GM06990 (cell line): ENCODE measurements at regions not wholly inside any gene's neighbourhood (a gene's known extent, or its start where the extent isn't known, plus 50 kb on each side); places are given as distances from the start of the nearest gene placed in this dataset.
"Not testable (repeated sequence)": the region's sequence is repeated elsewhere in the genome, so short reads cannot be mapped to it uniquely, and the experiment has no call there.

Experiments
- DNase-seq: peaks from one replicate; pipeline ENCODE4 v3.0.0-alpha.2; 2011; ENCODE audit not compliant: insufficient read length; ENCODE audit errors: extremely low read depth
- H3K27me3 ChIP-seq: replicated peaks from 2 replicates; pipeline ENCODE4 v1.6.0; 2011; ENCODE audit warnings: low read length; ENCODE audit not compliant: control insufficient read depth, insufficient read depth
- H3K36me3 ChIP-seq: 2 replicates; pipeline ENCODE4 v1.5.1; 2011; ENCODE audit warnings: low read length; ENCODE audit not compliant: control insufficient read depth, insufficient read depth
- H3K4me3 ChIP-seq: replicated peaks from 2 replicates; pipeline ENCODE4 v1.5.1; 2011; ENCODE audit warnings: low read depth, mild to moderate bottlenecking, control low read depth, low read length
- TF ChIP-seq, protein P1 (sequence below): IDR thresholded peaks from 2 replicates; pipeline ENCODE4 v1.5.1; 2011; ENCODE audit warnings: low read length, control low read depth, mild to moderate bottlenecking, inconsistent platforms; ENCODE audit not compliant: insufficient read depth, poor library complexity, severe bottlenecking

DNA sequence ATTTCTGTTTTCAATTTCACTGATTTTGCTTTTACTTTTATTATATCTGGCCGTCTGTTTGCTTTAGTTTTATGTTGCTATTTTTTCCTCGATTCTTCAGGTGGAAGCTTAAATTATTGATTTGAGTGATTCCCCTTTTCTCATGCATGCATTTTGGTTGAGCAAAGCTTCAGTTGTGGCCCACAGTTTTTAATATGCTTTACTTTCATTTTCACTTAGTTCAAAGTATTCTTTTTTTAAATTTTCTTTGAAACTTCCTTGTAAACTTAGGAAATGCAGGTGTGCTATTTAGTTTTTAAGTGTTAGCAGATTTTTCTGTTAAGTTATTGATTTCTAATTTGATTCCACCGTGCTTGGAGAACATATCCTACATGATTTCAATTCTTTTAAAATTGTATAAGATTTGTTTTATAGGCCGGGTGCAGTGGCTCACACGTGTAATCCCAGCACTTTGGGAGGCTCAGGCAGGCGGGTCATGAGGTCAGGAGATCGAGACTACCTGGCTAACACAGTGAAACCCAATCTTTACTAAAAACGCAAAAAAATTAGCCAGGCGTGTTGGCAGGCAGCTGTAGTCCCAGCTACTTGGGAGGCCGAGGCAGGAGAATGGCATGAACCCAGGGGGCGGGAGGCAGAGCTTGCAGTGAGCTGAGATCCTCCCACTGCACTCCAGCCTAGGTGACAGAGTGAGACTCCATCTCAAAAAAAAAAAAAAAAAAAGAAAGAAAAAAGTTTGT, 531.2 kb downstream of the KIF2B start:
- Histone ChIP-seq H3K36me3 (no peaks in the 10 kb centered on the region), H3K27me3 (no peaks in the 10 kb centered on the region), H3K4me3 (0 out of 2 replicates have a peak overlapping the region, but pooled peaks have one; percentile 18)
- TF ChIP-seq, protein P1, sequence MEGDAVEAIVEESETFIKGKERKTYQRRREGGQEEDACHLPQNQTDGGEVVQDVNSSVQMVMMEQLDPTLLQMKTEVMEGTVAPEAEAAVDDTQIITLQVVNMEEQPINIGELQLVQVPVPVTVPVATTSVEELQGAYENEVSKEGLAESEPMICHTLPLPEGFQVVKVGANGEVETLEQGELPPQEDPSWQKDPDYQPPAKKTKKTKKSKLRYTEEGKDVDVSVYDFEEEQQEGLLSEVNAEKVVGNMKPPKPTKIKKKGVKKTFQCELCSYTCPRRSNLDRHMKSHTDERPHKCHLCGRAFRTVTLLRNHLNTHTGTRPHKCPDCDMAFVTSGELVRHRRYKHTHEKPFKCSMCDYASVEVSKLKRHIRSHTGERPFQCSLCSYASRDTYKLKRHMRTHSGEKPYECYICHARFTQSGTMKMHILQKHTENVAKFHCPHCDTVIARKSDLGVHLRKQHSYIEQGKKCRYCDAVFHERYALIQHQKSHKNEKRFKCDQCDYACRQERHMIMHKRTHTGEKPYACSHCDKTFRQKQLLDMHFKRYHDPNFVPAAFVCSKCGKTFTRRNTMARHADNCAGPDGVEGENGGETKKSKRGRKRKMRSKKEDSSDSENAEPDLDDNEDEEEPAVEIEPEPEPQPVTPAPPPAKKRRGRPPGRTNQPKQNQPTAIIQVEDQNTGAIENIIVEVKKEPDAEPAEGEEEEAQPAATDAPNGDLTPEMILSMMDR = no peak
- no peak for DNase-seq

DNA sequence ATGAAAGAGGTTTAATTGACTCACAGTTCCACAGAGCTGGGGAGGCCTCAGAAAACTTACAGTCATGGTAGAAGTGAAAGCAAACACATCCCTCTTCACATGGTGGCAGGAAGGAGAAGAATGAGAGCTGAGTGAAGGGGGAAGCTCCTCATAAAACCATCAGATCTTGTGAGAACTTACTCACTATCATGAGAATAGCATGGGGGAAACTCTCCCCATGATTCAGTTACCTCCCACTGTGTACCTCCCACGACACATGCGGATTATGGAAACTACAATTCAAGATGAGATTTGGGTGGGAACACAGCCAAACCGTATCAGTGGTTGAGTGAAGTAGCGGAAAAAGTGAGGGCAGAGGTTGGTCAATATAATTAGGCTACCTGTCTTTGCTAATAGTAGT, 538.3 kb downstream of the KIF2B start:
- not testable (repeated sequence) for H3K4me3 ChIP-seq, H3K27me3 ChIP-seq, DNase-seq, H3K36me3 ChIP-seq

DNA sequence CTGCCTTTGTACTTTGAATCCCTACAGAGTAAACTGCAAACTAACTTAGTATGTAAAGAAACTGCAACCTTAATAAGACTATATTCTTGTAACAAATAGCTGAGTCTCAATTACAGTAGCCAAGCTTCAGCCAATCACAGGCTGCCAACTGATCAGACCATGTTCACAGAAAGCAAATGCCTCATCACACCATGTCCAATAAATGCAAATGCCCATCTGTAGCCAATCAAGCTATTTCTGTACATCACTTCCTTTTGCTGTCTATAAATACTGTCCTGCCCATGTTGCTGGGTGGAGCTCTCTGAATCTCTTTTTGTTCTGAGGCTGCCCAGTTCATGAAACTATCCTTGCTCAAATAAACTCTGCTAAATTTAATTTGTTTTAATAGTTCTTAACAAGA, 531.7 kb upstream of the TOM1L1 start:
- H3K4me3 ChIP-seq = no peak overlapping the region
- TF ChIP-seq, protein P1 = no peak
- H3K27me3 ChIP-seq = no peaks in the 10 kb centered on the region
- H3K36me3 ChIP-seq = no peaks in the 10 kb centered on the region
- no peak for DNase-seq

GRCh38 chr17:54372069-54372749, 528.4 kb upstream of the TOM1L1 start:
- no peak for DNase-seq

DNA sequence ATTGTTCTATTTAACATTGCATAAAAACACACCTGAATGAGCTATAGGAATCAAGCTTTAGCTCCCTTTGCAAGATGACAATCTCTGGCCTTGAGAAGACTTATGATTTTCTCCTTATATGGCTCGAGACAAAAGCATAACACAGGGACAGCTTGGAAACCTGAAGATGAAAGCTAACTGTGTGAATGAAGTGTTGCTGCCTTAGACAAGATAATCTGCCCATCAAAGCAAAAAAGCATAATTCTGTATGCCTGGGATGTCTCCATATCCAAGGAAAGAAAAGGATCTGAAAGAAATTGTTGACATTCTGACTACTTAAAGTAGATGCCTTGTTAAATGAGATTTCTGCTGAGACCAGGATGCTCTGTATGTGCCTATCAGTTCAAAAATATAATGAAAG, 526.7 kb upstream of the TOM1L1 start:
- no peak overlapping the region for H3K4me3 ChIP-seq
- DNase-seq = no peak
- H3K36me3 ChIP-seq = no peaks in the 10 kb centered on the region
- H3K27me3 ChIP-seq = no peaks in the 10 kb centered on the region
- TF ChIP-seq, protein P1 = no peak

More at GRCh38 chr17:54372069-54372749, 528.4 kb upstream of the TOM1L1 start:
- no peak overlapping the region for H3K4me3 ChIP-seq
- TF ChIP-seq, protein P1 = no peak
- H3K27me3 ChIP-seq = no peaks in the 10 kb centered on the region
- no peaks in the 10 kb centered on the region for H3K36me3 ChIP-seq

DNA sequence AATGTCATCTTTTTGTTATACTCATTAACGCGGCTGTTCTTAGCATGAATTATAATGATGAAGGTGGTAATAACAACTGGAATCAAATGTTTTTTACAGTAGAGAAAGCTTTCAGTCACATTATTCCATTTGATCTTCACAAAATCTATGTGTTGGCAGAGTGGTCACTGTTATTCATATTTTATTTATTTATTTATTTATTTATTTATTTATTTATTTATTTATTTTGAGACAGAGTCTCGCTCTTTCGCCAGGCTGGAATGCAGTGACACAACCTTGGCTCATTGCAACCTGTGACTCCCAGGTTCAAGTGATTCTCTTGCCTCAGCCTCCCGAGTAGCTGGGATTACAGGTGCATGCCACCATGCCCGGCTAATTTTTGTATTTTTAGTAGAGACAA, 524.2 kb upstream of the TOM1L1 start:
- not testable (repeated sequence) for DNase-seq, H3K36me3 ChIP-seq, H3K27me3 ChIP-seq, H3K4me3 ChIP-seq
